ENCODE measurements at regions not wholly inside any gene's neighbourhood (a gene's known extent, or its start where the extent isn't known, plus 50 kb on each side); places are given as distances from the start of the nearest gene placed in this dataset.
"Not testable (repeated sequence)": the region's sequence is repeated elsewhere in the genome, so short reads cannot be mapped to it uniquely, and the experiment has no call there.

GRCh38 chr3:72027728-72028127 lies 242.8 kb upstream of the PROK2 start:
- TF ChIP-seq CTCF (conservative IDR thresholded peaks at IDR 0.05); EZH2 (IDR thresholded peaks at IDR 0.05; ENCODE audit: low read depth): not testable (repeated sequence)
